GM23338 (cell line): ENCODE measurements at regions not wholly inside any gene's neighbourhood (a gene's known extent, or its start where the extent isn't known, plus 50 kb on each side); places are given as distances from the start of the nearest gene placed in this dataset.

Source experiments
- ATAC-seq: fragments of 200-7000 bp; cut with Tn5 transposase; 3 replicates; pipeline ENCODE4 v1.9.1; 2020
- DNase-seq: peaks from one replicate; pipeline ENCODE4 v3.0.0-alpha.2; 2015; ENCODE audit warnings: low spot score
- H2AFZ ChIP-seq: fragments of 200-600 bp; sonication (generic); 2 replicates; pipeline ENCODE4 v1.8.0; 2016; ENCODE audit warnings: antibody characterized with exemption, mild to moderate bottlenecking, moderate library complexity
- H3F3A ChIP-seq: fragments of 200-600 bp; sonication (generic); replicated peaks from 2 replicates; pipeline ENCODE4 v1.8.0; 2017; ENCODE audit warnings: antibody characterized with exemption, mixed run types, low read depth
- H3K27ac ChIP-seq: fragments of 200-600 bp; sonication (generic); 2 replicates; pipeline ENCODE4 v1.6.1; 2016; ENCODE audit warnings: low read depth
- H3K27me3 ChIP-seq: fragments of 200-600 bp; sonication (generic); 2 replicates; pipeline ENCODE4 v1.8.0; 2016; ENCODE audit warnings: mild to moderate bottlenecking, mixed run types, moderate library complexity; ENCODE audit not compliant: insufficient read depth
- H3K36me3 ChIP-seq: fragments of 200-600 bp; sonication (generic); 2 replicates; pipeline ENCODE4 v1.8.0; 2016; ENCODE audit warnings: mild to moderate bottlenecking; ENCODE audit not compliant: insufficient read depth
- H3K4me1 ChIP-seq: fragments of 200-600 bp; sonication (generic); 2 replicates; pipeline ENCODE4 v1.8.0; 2016; ENCODE audit warnings: mild to moderate bottlenecking, moderate library complexity; ENCODE audit not compliant: insufficient read depth
- H3K4me2 ChIP-seq: fragments of 200-600 bp; sonication (generic); 2 replicates; pipeline ENCODE4 v1.7.1; 2017; ENCODE audit warnings: mixed run types
- H3K4me3 ChIP-seq: fragments of 200-600 bp; sonication (generic); 2 replicates; pipeline ENCODE4 v1.6.1; 2016; ENCODE audit warnings: mixed run types
- H3K79me2 ChIP-seq: fragments of 200-600 bp; sonication (generic); replicated peaks from 2 replicates; pipeline ENCODE4 v1.8.0; 2017; ENCODE audit warnings: mild to moderate bottlenecking; ENCODE audit not compliant: insufficient read depth
- H3K9me2 ChIP-seq: fragments of 200-600 bp; sonication (generic); 2 replicates; pipeline ENCODE4 v1.8.0; 2017; ENCODE audit not compliant: insufficient read depth
- H4K20me1 ChIP-seq: fragments of 200-600 bp; sonication (generic); replicated peaks from 2 replicates; pipeline ENCODE4 v1.8.0; 2017; ENCODE audit warnings: mild to moderate bottlenecking; ENCODE audit not compliant: insufficient read depth
- H3K27ac Mint-ChIP-seq: 2 replicates; pipeline ENCODE4 v1.8.0; 2020; ENCODE audit warnings: inconsistent platforms, mild to moderate bottlenecking, moderate library complexity, mixed read lengths
- H3K27me3 Mint-ChIP-seq: 3 replicates; pipeline ENCODE4 v1.8.0; 2022; ENCODE audit warnings: low read depth, mild to moderate bottlenecking, moderate library complexity, mixed read lengths, inconsistent platforms; ENCODE audit not compliant: insufficient read depth, poor library complexity
- H3K36me3 Mint-ChIP-seq: 3 replicates; pipeline ENCODE4 v1.8.0; 2021; ENCODE audit warnings: low read depth, mild to moderate bottlenecking, inconsistent platforms, moderate library complexity, mixed read lengths
- H3K4me1 Mint-ChIP-seq: 3 replicates; pipeline ENCODE4 v1.8.0; 2020; ENCODE audit warnings: mild to moderate bottlenecking, inconsistent platforms, mixed read lengths
- H3K4me3 Mint-ChIP-seq: 3 replicates; pipeline ENCODE4 v1.8.0; 2021; ENCODE audit warnings: moderate library complexity, mild to moderate bottlenecking, inconsistent platforms, mixed read lengths
- H3K9me3 Mint-ChIP-seq: 3 replicates; pipeline ENCODE4 v1.8.0; 2020; ENCODE audit warnings: moderate library complexity, mild to moderate bottlenecking, inconsistent platforms, mixed read lengths
- CREB1 ChIP-seq: fragments of 250-450 bp; sonication (Bioruptor Pico); IDR thresholded peaks from 2 replicates; pipeline ENCODE4 v1.5.0; 2020; ENCODE audit warnings: low read depth, mild to moderate bottlenecking, moderate library complexity
- EZH2 ChIP-seq: fragments of 200-600 bp; sonication (generic); IDR thresholded peaks from one replicate; pipeline ENCODE4 v1.8.0; 2017; ENCODE audit warnings: antibody characterized with exemption, mild to moderate bottlenecking, low read depth; ENCODE audit not compliant: unreplicated experiment
- EZH2phosphoT487 ChIP-seq: fragments of 200-600 bp; sonication (generic); IDR thresholded peaks from one replicate; pipeline ENCODE4 v1.8.1; 2018; ENCODE audit warnings: antibody characterized with exemption; ENCODE audit not compliant: unreplicated experiment
- NANOG ChIP-seq: IDR thresholded peaks from 2 replicates; pipeline ENCODE4 v1.6.1; 2016; ENCODE audit warnings: antibody characterized with exemption, borderline replicate concordance
- POLR2AphosphoS5 ChIP-seq: IDR thresholded peaks from 2 replicates; pipeline ENCODE4 v1.6.1; 2016; ENCODE audit warnings: antibody characterized with exemption, low read depth
- REST ChIP-seq: IDR thresholded peaks from one replicate; pipeline ENCODE4 v1.6.1; 2018; ENCODE audit warnings: antibody characterized with exemption; ENCODE audit not compliant: unreplicated experiment
- ZNF114 ChIP-seq: fragments of 250-450 bp; sonication (Bioruptor Pico); IDR thresholded peaks from 2 replicates; pipeline ENCODE4 v1.5.0; 2020; ENCODE audit warnings: mild to moderate bottlenecking, moderate library complexity
- ZNF331 ChIP-seq: fragments of 250-450 bp; sonication (Bioruptor Pico); IDR thresholded peaks from 2 replicates; pipeline ENCODE4 v1.5.0; 2020; ENCODE audit warnings: low read depth, mild to moderate bottlenecking, moderate library complexity

- no peak for TF ChIP-seq CREB1 (CRISPR knock-in tag)
- TF ChIP-seq POLR2AphosphoS5: no peak
- no peak for TF ChIP-seq EZH2
- no peak for TF ChIP-seq NANOG
- no peak for TF ChIP-seq EZH2phosphoT487
- no peak for TF ChIP-seq ZNF331 (CRISPR knock-in tag)
These were observed 659.0 kb upstream of the PCDH15 start (continued) for GRCh38 chr10:55460008-55460407.

GRCh38 chr10:55449981-55450380, 649.0 kb upstream of the PCDH15 start:
- Histone ChIP-seq H3K4me3 (no peak overlapping the region), H3K4me2 (no peak overlapping the region), H3F3A (no peaks in the 10 kb centered on the region), H2AFZ (no peak overlapping the region), H3K4me1 (no peaks in the 10 kb centered on the region), H3K79me2 (no peaks in the 10 kb centered on the region), H3K9me2 (no peaks in the 10 kb centered on the region), H3K27me3 (no peaks in the 10 kb centered on the region), H4K20me1 (no peaks in the 10 kb centered on the region), H3K27ac (no peak overlapping the region), H3K36me3 (no peaks in the 10 kb centered on the region)
- DNase-seq: no peak
- Mint-ChIP-seq H3K4me3 (no peak overlapping the region), H3K27ac (no peak overlapping the region), H3K9me3 (no peaks in the 10 kb centered on the region), H3K36me3 (no peaks in the 10 kb centered on the region), H3K27me3 (no peaks in the 10 kb centered on the region), H3K4me1 (no peaks in the 10 kb centered on the region)
- no peak for ATAC-seq
- TF ChIP-seq NANOG: no peak

GRCh38 chr10:55446441-55447002, 645.5 kb upstream of the PCDH15 start:
- Histone ChIP-seq H4K20me1 (no peaks in the 10 kb centered on the region), H3K27ac (no peak overlapping the region), H3K36me3 (no peaks in the 10 kb centered on the region), H3K4me1 (no peaks in the 10 kb centered on the region), H3K9me2 (no peaks in the 10 kb centered on the region), H3K4me2 (no peak overlapping the region), H3F3A (no peaks in the 10 kb centered on the region), H3K27me3 (no peaks in the 10 kb centered on the region), H2AFZ (no peak overlapping the region), H3K4me3 (no peak overlapping the region), H3K79me2 (no peaks in the 10 kb centered on the region)
- no peaks in the 10 kb centered on the region; the same call in 2 of the 3 replicates for H3K9me3 Mint-ChIP-seq
- H3K4me1 Mint-ChIP-seq: no peaks in the 10 kb centered on the region
- H3K27ac Mint-ChIP-seq: no peak overlapping the region
- TF ChIP-seq POLR2AphosphoS5 (no peak), ZNF114 (CRISPR knock-in tag) (no peak), REST (no peak)
- H3K27me3 Mint-ChIP-seq: no peaks in the 10 kb centered on the region
- DNase-seq (no peak), ATAC-seq (no peak)
- no peak overlapping the region for H3K4me3 Mint-ChIP-seq
- no peaks in the 10 kb centered on the region; the same call in 2 of the 3 replicates for H3K36me3 Mint-ChIP-seq
